ENCODE measurements at regions not wholly inside any gene's neighbourhood (a gene's known extent, or its start where the extent isn't known, plus 50 kb on each side); places are given as distances from the start of the nearest gene placed in this dataset.

DNA sequence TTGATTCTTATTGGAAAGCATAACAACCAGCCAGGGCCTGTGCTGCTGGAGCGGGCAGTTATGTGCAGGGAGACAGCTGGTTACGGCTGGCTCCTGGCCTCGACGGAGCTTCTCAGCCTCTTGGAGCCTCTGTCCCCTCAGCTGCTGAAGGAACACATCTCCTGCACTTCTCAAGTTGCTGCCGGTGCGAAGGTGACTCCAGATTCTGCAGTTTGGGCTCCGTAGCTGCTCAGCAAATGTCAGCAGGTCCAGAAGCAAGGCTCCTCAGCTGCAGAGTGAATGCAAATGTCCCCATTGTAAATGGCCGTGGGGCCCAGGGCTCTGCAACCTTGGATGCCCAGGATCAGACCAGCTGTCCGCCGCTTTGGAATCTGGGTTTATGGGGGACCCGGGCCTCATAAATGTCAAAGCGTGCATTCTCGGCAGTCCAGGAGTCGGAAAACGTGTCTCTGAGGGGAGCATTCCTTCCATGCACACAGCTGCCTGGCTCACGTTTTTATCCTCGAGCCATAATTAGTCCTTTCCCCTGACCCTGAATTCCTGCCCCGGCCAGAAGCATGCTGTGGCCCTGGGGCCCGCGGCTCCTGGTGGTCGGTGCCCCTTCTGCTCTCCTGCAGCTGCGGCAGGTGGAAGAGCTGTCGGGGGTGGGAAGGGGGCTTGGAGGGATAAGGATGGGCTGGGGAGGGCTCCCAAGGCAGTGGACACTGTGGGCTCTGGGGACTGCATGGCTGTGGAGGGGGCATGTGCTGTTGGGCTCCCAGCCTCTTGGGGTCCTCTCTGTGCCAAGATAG is 106.0 kb downstream of the KIF26A start:
- peaks cover 0 to 12% of the 10 kb centered on the region in 2 experiments; a peak in 1 of 4 replicates for H3K4me1 ChIP-seq (ENCODE audit: control insufficient read depth in 1 of 2, insufficient read depth in 2 of 2, low read depth in 1 of 2, low read length in 1 of 2)
- H3K27ac ChIP-seq (ENCODE audit: low read depth in 2 of 2, low read length in 1 of 2): no peak overlapping the region
- POLR2A ChIA-PET: no interaction called here
- H3K79me2 ChIP-seq (ENCODE audit: insufficient read depth): no peaks in the 10 kb centered on the region
- H3K4me3 ChIP-seq (ENCODE audit: low read depth in 2 of 2, low read length in 1 of 2): no peak overlapping the region
- H3K9me2 ChIP-seq: no peaks in the 10 kb centered on the region
- 57% methylated on average over 16 of the region's 23 CpGs for WGBS (ENCODE audit: low lambda C conversion rate)
- TF ChIP-seq FOXM1 (IDR thresholded peaks at IDR 0.05; ENCODE audit: low read depth) (no peak), ELF1 (IDR thresholded peaks at IDR 0.05) (no peak), JUND (IDR thresholded peaks at IDR 0.05) (no peak), RCOR1 (IDR thresholded peaks at IDR 0.05; ENCODE audit: low read length) (no peak), SMC3 (IDR thresholded peaks at IDR 0.05; ENCODE audit: low read depth, low read length) (no peak), YY1 (IDR thresholded peaks at IDR 0.05; ENCODE audit: low read depth) (no peak), FOXJ3 (CRISPR knock-in tag; IDR thresholded peaks at IDR 0.05) (no peak), MEF2A (IDR thresholded peaks at IDR 0.05; ENCODE audit: borderline replicate concordance, low read depth) (no peak), RAD21 (IDR thresholded peaks at IDR 0.05; ENCODE audit: low read length) (no peak), NRF1 (IDR thresholded peaks at IDR 0.05; ENCODE audit: low read depth, low read length) (no peak), NFIC (IDR thresholded peaks at IDR 0.05; ENCODE audit: borderline replicate concordance) (no peak), EP300 (IDR thresholded peaks at IDR 0.05; ENCODE audit: borderline replicate concordance in 1 of 2, low read depth in 1 of 2, low read length in 1 of 2) (no peak), RXRA (IDR thresholded peaks at IDR 0.05; ENCODE audit: borderline replicate concordance, low read depth) (no peak)
- TF ChIP-seq, protein P1, sequence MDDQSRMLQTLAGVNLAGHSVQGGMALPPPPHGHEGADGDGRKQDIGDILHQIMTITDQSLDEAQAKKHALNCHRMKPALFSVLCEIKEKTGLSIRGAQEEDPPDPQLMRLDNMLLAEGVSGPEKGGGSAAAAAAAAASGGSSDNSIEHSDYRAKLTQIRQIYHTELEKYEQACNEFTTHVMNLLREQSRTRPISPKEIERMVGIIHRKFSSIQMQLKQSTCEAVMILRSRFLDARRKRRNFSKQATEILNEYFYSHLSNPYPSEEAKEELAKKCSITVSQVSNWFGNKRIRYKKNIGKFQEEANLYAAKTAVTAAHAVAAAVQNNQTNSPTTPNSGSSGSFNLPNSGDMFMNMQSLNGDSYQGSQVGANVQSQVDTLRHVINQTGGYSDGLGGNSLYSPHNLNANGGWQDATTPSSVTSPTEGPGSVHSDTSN (IDR thresholded peaks at IDR 0.05): no peak
- TF ChIP-seq, protein P2, sequence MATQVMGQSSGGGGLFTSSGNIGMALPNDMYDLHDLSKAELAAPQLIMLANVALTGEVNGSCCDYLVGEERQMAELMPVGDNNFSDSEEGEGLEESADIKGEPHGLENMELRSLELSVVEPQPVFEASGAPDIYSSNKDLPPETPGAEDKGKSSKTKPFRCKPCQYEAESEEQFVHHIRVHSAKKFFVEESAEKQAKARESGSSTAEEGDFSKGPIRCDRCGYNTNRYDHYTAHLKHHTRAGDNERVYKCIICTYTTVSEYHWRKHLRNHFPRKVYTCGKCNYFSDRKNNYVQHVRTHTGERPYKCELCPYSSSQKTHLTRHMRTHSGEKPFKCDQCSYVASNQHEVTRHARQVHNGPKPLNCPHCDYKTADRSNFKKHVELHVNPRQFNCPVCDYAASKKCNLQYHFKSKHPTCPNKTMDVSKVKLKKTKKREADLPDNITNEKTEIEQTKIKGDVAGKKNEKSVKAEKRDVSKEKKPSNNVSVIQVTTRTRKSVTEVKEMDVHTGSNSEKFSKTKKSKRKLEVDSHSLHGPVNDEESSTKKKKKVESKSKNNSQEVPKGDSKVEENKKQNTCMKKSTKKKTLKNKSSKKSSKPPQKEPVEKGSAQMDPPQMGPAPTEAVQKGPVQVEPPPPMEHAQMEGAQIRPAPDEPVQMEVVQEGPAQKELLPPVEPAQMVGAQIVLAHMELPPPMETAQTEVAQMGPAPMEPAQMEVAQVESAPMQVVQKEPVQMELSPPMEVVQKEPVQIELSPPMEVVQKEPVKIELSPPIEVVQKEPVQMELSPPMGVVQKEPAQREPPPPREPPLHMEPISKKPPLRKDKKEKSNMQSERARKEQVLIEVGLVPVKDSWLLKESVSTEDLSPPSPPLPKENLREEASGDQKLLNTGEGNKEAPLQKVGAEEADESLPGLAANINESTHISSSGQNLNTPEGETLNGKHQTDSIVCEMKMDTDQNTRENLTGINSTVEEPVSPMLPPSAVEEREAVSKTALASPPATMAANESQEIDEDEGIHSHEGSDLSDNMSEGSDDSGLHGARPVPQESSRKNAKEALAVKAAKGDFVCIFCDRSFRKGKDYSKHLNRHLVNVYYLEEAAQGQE (IDR thresholded peaks at IDR 0.05; ENCODE audit: low read depth, low read length): no peak
- H4K20me1 ChIP-seq (ENCODE audit: insufficient read depth): no peaks in the 10 kb centered on the region
- H3K27me3 ChIP-seq (ENCODE audit: insufficient read depth): no peaks in the 10 kb centered on the region
- no peak overlapping the region for H3K9ac ChIP-seq
- H3K9me3 ChIP-seq: no peaks in the 10 kb centered on the region
- no peak overlapping the region for H3K4me2 ChIP-seq
- no peaks in the 10 kb centered on the region for H3K36me3 ChIP-seq (replicated peaks in 1 of 2; ENCODE audit: control insufficient read depth in 1 of 2, insufficient read depth in 2 of 2, low read length in 1 of 2)
- CTCF ChIA-PET: interaction anchor here (1.0 kb wide), 1 partner anchor 20 kb away, joined by 3 read pairs; no protein-coding TSS in a partner anchor
- no peak overlapping the region for H2AFZ ChIP-seq (ENCODE audit: low read depth)
- no peak for DNase-seq
- no peaks in the 10 kb centered on the region for H3F3A ChIP-seq (replicated peaks; ENCODE audit: insufficient read depth)

Data from SK-N-SH (cell line).